SK-N-MC (cell line): ENCODE measurements at regions not wholly inside any gene's neighbourhood (a gene's known extent, or its start where the extent isn't known, plus 50 kb on each side); places are given as distances from the start of the nearest gene placed in this dataset.
"Not testable (repeated sequence)": the region's sequence is repeated elsewhere in the genome, so short reads cannot be mapped to it uniquely, and the experiment has no call there.

Experiments used
- EZH2 ChIP-seq: fragments of 200-600 bp; sonication (generic); IDR thresholded peaks from one replicate; pipeline ENCODE4 v1.6.1; 2017; ENCODE audit warnings: antibody characterized with exemption
- FOXP2 ChIP-seq: optimal IDR thresholded peaks from 2 replicates; pipeline ENCODE3; 2011; ENCODE audit warnings: mild to moderate bottlenecking, moderate library complexity; ENCODE audit not compliant: insufficient read depth; ENCODE audit errors: extremely low read length, control extremely low read depth
- POLR2AphosphoS5 ChIP-seq: IDR thresholded peaks from 2 replicates; pipeline ENCODE4 v1.6.1; 2012; ENCODE audit warnings: mild to moderate bottlenecking, low read depth, low read length, borderline replicate concordance

DNA sequence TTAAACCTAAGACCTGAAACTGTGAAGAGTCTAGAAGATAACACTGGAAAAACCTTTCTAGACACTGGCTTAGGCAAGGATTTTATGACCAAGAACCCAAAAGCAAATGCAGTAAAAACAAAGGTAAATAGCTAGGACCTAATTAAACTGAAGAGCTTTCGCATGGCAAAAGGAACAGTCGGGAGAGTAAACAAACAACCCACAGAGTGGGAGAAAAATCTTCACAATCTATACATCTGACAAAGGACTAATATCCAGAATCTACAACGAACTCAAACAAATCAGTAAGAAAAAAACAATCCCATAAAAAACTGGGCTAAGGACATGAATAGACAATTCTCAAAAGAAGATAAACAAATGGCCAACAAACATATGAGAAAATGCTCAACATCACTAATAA lies 64.4 kb upstream of the MED14 start:
- not testable (repeated sequence) for TF ChIP-seq EZH2, POLR2AphosphoS5, FOXP2
